Erythroblast (primary cell): ENCODE measurements at regions not wholly inside any gene's neighbourhood (a gene's known extent, or its start where the extent isn't known, plus 50 kb on each side); places are given as distances from the start of the nearest gene placed in this dataset.

Experiments
- DNase-seq, 2 experiments: peaks; one replicate each; lab custom pipeline; 2025; lab: John Stamatoyannopoulos, UW
- GATA1 ChIP-seq: IDR thresholded peaks from 2 replicates; pipeline ENCODE4 v1.6.1; 2011; ENCODE audit warnings: low read depth, mild to moderate bottlenecking, control low read depth, low read length, moderate library complexity
- POLR2A ChIP-seq: IDR thresholded peaks from 2 replicates; pipeline ENCODE4 v1.6.1; 2011; ENCODE audit warnings: mild to moderate bottlenecking, low read length

GRCh38 chr10:112030431-112030830 lies 153.1 kb downstream of the GPAM start:
- DNase-seq: no peak
- TF ChIP-seq POLR2A (no peak), GATA1 (no peak)

- DNase-seq: no peak
- TF ChIP-seq POLR2A (no peak), GATA1 (no peak)
These were observed 143.7 kb downstream of the GPAM start for GRCh38 chr10:112039823-112040222.

GRCh38 chr10:112040696-112041095 lies 142.9 kb downstream of the GPAM start:
- TF ChIP-seq GATA1: no peak
- no peak for TF ChIP-seq POLR2A
- DNase-seq: no peak

- TF ChIP-seq POLR2A: no peak
- DNase-seq: no peak
These were observed 137.6 kb downstream of the GPAM start for GRCh38 chr10:112045938-112046337.

GRCh38 chr10:112047674-112048073 lies 135.9 kb downstream of the GPAM start:
- TF ChIP-seq GATA1: no peak
- TF ChIP-seq POLR2A: no peak
- no peak for DNase-seq

- DNase-seq: no peak
- TF ChIP-seq POLR2A (no peak), GATA1 (no peak)
These were observed 131.4 kb downstream of the GPAM start for GRCh38 chr10:112052166-112052565.

- TF ChIP-seq POLR2A: no peak
- no peak for TF ChIP-seq GATA1
- no peak for DNase-seq
These were observed 129.7 kb downstream of the GPAM start for GRCh38 chr10:112053895-112054294.

GRCh38 chr10:112054516-112054915 lies 129.0 kb downstream of the GPAM start:
- no peak for DNase-seq
- TF ChIP-seq GATA1: no peak
- TF ChIP-seq POLR2A: no peak

- DNase-seq: no peak
- TF ChIP-seq GATA1: no peak
- no peak for TF ChIP-seq POLR2A
These were observed 126.5 kb downstream of the GPAM start for GRCh38 chr10:112057072-112057471.

GRCh38 chr10:112059220-112059619 lies 124.3 kb downstream of the GPAM start:
- DNase-seq: no peak
- TF ChIP-seq POLR2A: no peak
- no peak for TF ChIP-seq GATA1

- TF ChIP-seq POLR2A: no peak
- TF ChIP-seq GATA1: no peak
- no peak for DNase-seq
These were observed 111.9 kb downstream of the GPAM start for GRCh38 chr10:112071596-112072133.

GRCh38 chr10:112078003-112078402 lies 105.6 kb downstream of the GPAM start:
- DNase-seq: no peak
- no peak for TF ChIP-seq GATA1

- TF ChIP-seq GATA1 (no peak), POLR2A (no peak)
- DNase-seq: no peak
These were observed 103.3 kb downstream of the GPAM start for GRCh38 chr10:112080231-112080630.

- no peak for DNase-seq
- no peak for TF ChIP-seq GATA1
- no peak for TF ChIP-seq POLR2A
These were observed 101.4 kb downstream of the GPAM start for GRCh38 chr10:112082120-112082519.

- TF ChIP-seq GATA1 (no peak), POLR2A (no peak)
- no peak for DNase-seq
These were observed 100.1 kb downstream of the GPAM start for GRCh38 chr10:112083472-112083871.

- no peak for TF ChIP-seq GATA1
- no peak for TF ChIP-seq POLR2A
- no peak for DNase-seq
These were observed 95.6 kb downstream of the GPAM start for GRCh38 chr10:112087953-112088456.
